Calu3 (cell line): ENCODE measurements at regions not wholly inside any gene's neighbourhood (a gene's known extent, or its start where the extent isn't known, plus 50 kb on each side); places are given as distances from the start of the nearest gene placed in this dataset.

Experiments used
- BruUV-seq: library from RNA; stranded (reverse); fragments of 400-500 nt; replicated peaks from 2 replicates; lab custom pipeline; 2021; lab: Mats Ljungman, UMichigan
- CTCF ChIA-PET: fragments of 300-600 bp; sonication (Branson Sonifier 250); formaldehyde crosslinking; loops from one replicate; lab custom pipeline; 2022; ENCODE audit warnings: antibody characterized with exemption; lab: Charles Lee
- DNase-seq: peaks from one replicate; pipeline ENCODE4 v3.0.0; 2022
- H3K27ac Mint-ChIP-seq: one replicate; pipeline ENCODE4 v1.8.0; 2022; ENCODE audit warnings: mixed read lengths; ENCODE audit not compliant: unreplicated experiment
- H3K27me3 Mint-ChIP-seq: one replicate; pipeline ENCODE4 v1.8.0; 2022; ENCODE audit warnings: mixed read lengths; ENCODE audit not compliant: unreplicated experiment
- H3K36me3 Mint-ChIP-seq: one replicate; pipeline ENCODE4 v1.8.0; 2022; ENCODE audit warnings: mild to moderate bottlenecking, moderate library complexity, mixed read lengths; ENCODE audit not compliant: insufficient read depth, unreplicated experiment
- H3K4me1 Mint-ChIP-seq: one replicate; pipeline ENCODE4 v1.8.0; 2022; ENCODE audit warnings: mild to moderate bottlenecking, low read depth, mixed read lengths; ENCODE audit not compliant: unreplicated experiment
- H3K4me3 Mint-ChIP-seq: one replicate; pipeline ENCODE4 v1.8.0; 2022; ENCODE audit warnings: mild to moderate bottlenecking, low read depth, moderate library complexity, mixed read lengths; ENCODE audit not compliant: unreplicated experiment
- H3K9me3 Mint-ChIP-seq: one replicate; pipeline ENCODE4 v1.8.0; 2022; ENCODE audit warnings: low read depth, mixed read lengths; ENCODE audit not compliant: unreplicated experiment
- CTCF ChIP-seq: fragments of 200-600 bp; IDR thresholded peaks from one replicate; pipeline ENCODE4 v1.8.0; 2022; ENCODE audit warnings: antibody characterized with exemption; ENCODE audit not compliant: unreplicated experiment
- intact Hi-C: fragments of 100-400 bp; cut with micrococcal nuclease; formaldehyde crosslinking; loops from one replicate; pipeline ENCODE4 v1.10.0; 2022; ENCODE audit not compliant: unreplicated experiment

- peaks cover 59% of the 10 kb centered on the region for H3K27me3 Mint-ChIP-seq
- H3K4me1 Mint-ChIP-seq, result peaks cover 21% of the 10 kb centered on the region
- peak overlapping the region; percentile 32 for H3K4me3 Mint-ChIP-seq
- DNase-seq, result no peak
- TF ChIP-seq CTCF, result no peak
- CTCF ChIA-PET, result interaction anchor here (0.7 kb wide), 2 partner anchors 430 to 449 kb away, joined by 4 to 5 read pairs; no protein-coding TSS in a partner anchor
- H3K27ac Mint-ChIP-seq, result no peak overlapping the region
- H3K36me3 Mint-ChIP-seq, result no peaks in the 10 kb centered on the region
- no peaks in the 10 kb centered on the region for H3K9me3 Mint-ChIP-seq
- intact Hi-C loops, result no loop called here
- BruUV-seq, result no TSS peak
Measured at GRCh38 chr22:26903030-26903856, 245.9 kb downstream of the MIAT start.

GRCh38 chr22:26904483-26904882 is 247.1 kb downstream of the MIAT start:
- Mint-ChIP-seq H3K27me3 (peaks cover 54% of the 10 kb centered on the region), H3K4me1 (peaks cover 21% of the 10 kb centered on the region), H3K27ac (no peak overlapping the region), H3K36me3 (no peaks in the 10 kb centered on the region), H3K4me3 (no peak overlapping the region), H3K9me3 (no peaks in the 10 kb centered on the region)
- CTCF ChIA-PET, result no interaction called here
- intact Hi-C loops, result no loop called here
- no peak for TF ChIP-seq CTCF
- no peak for DNase-seq
- no TSS peak for BruUV-seq

- no TSS peak for BruUV-seq
- Mint-ChIP-seq H3K27me3 (peaks cover 56% of the 10 kb centered on the region), H3K4me3 (no peak overlapping the region), H3K36me3 (no peaks in the 10 kb centered on the region), H3K9me3 (no peaks in the 10 kb centered on the region), H3K27ac (no peak overlapping the region), H3K4me1 (peaks cover 21% of the 10 kb centered on the region)
- intact Hi-C loops, result no loop called here
- TF ChIP-seq CTCF, result no peak
- no peak for DNase-seq
- CTCF ChIA-PET, result no interaction called here
Measured at GRCh38 chr22:26905076-26905475, 247.7 kb downstream of the MIAT start.

- H3K36me3 Mint-ChIP-seq, result no peaks in the 10 kb centered on the region
- BruUV-seq, result no TSS peak
- CTCF ChIA-PET, result no interaction called here
- no peak overlapping the region for H3K27ac Mint-ChIP-seq
- intact Hi-C loops, result no loop called here
- H3K9me3 Mint-ChIP-seq, result no peaks in the 10 kb centered on the region
- H3K27me3 Mint-ChIP-seq, result peaks cover 61% of the 10 kb centered on the region
- H3K4me1 Mint-ChIP-seq, result peaks cover 21% of the 10 kb centered on the region
- no peak for TF ChIP-seq CTCF
- DNase-seq, result no peak
- H3K4me3 Mint-ChIP-seq, result no peak overlapping the region
Measured at GRCh38 chr22:26905640-26906039, 248.3 kb downstream of the MIAT start.
